HCT116 (cell line): ENCODE measurements at regions not wholly inside any gene's neighbourhood (a gene's known extent, or its start where the extent isn't known, plus 50 kb on each side); places are given as distances from the start of the nearest gene placed in this dataset.

ENCODE experiments used
- ATAC-seq: fragments of 200-7000 bp; cut with Tn5 transposase; 2 replicates; pipeline ENCODE4 v1.9.1; 2020; ENCODE audit warnings: mild to moderate bottlenecking, moderate library complexity
- BruUV-seq: library from RNA; stranded (reverse); fragments of 400-500 nt; replicated peaks from 2 replicates; lab custom pipeline; 2021; lab: Mats Ljungman, UMichigan
- CTCF ChIA-PET: fragments of 300-600 bp; sonication (Branson Sonifier 250); formaldehyde crosslinking; loops from one replicate; lab custom pipeline; 2021; ENCODE audit warnings: antibody characterized with exemption; lab: Charles Lee
- POLR2A ChIA-PET: fragments of 300-600, 350-600 bp; sonication (Branson Sonifier 250); formaldehyde crosslinking; loops from one replicate; lab custom pipeline; 2021; ENCODE audit warnings: antibody characterized with exemption; lab: Charles Lee
- RAD21 ChIA-PET, 2 experiments: fragments of 300-600 bp; sonication (Branson Sonifier 250); formaldehyde crosslinking; loops; one replicate each; lab custom pipeline; 2023; ENCODE audit warnings: low total read pairs in 2 of 2; ENCODE audit not compliant: uncharacterized antibody in 2 of 2, unreplicated experiment in 2 of 2, low non-redundant PET in 1 of 2; lab: Charles Lee
- DNase-seq: peaks from one replicate; pipeline ENCODE4 v3.0.0-alpha.2; 2010; ENCODE audit warnings: low read depth, low spot score
- H2AFZ ChIP-seq: fragments of 200-600 bp; shearing (Covaris generic), sonication (generic); 2 replicates; pipeline ENCODE4 v1.6.1; 2017; ENCODE audit warnings: low read depth, mixed run types, mixed read lengths, antibody characterized with exemption, low read length; ENCODE audit not compliant: poor library complexity, severe bottlenecking
- H3K27ac ChIP-seq: 2 replicates; pipeline ENCODE4 v1.5.1; 2012; ENCODE audit warnings: low read depth, low read length
- H3K27me3 ChIP-seq: fragments of 200-600 bp; sonication (generic); 2 replicates; pipeline ENCODE4 v1.6.1; 2016; ENCODE audit warnings: mixed run types, low read length, mixed read lengths; ENCODE audit not compliant: insufficient read depth
- H3K36me3 ChIP-seq, 2 experiments: fragments of 200-500 bp in 1 of 2; fragments of 200-600 bp in 1 of 2; sonication (Bioruptor generic) in 1 of 2; sonication (generic) in 1 of 2; 2 replicates each; pipeline versions ENCODE4 v1.5.1 to v1.6.1; 2014 to 2016; ENCODE audit warnings: low read length in 2 of 2, inconsistent platforms in 1 of 2, mixed read lengths in 1 of 2, mixed run types in 1 of 2; ENCODE audit not compliant: insufficient read depth in 2 of 2, control insufficient read depth in 1 of 2
- H3K4me1 ChIP-seq, 2 experiments: fragments of 200-600 bp in 1 of 2; sonication (generic) in 1 of 2; 2 replicates each; pipeline versions ENCODE4 v1.5.1 to v1.6.1; 2012 to 2017; ENCODE audit warnings: low read length in 2 of 2, inconsistent platforms in 1 of 2, mild to moderate bottlenecking in 1 of 2, mixed read lengths in 1 of 2, mixed run types in 1 of 2, moderate library complexity in 1 of 2; ENCODE audit not compliant: insufficient read depth in 2 of 2, control insufficient read depth in 1 of 2
- H3K4me2 ChIP-seq: fragments of 200-600 bp; sonication (generic); 2 replicates; pipeline ENCODE4 v1.6.1; 2017; ENCODE audit warnings: mixed run types, low read length, mixed read lengths
- H3K4me3 ChIP-seq, 2 experiments: fragments of 200-600 bp in 1 of 2; sonication (generic) in 1 of 2; replicated peaks in 1 of 2; 2 replicates each; pipeline ENCODE4 v1.5.1; 2011 to 2016; ENCODE audit warnings: low read length in 2 of 2, control low read depth in 1 of 2, low read depth in 1 of 2, mild to moderate bottlenecking in 1 of 2, mixed read lengths in 1 of 2, mixed run types in 1 of 2
- H3K79me2 ChIP-seq: fragments of 200-600 bp; sonication (generic); 2 replicates; pipeline ENCODE4 v1.6.1; 2017; ENCODE audit warnings: mild to moderate bottlenecking, mixed run types, low read length, moderate library complexity, mixed read lengths; ENCODE audit not compliant: insufficient read depth
- H3K9ac ChIP-seq: fragments of 200-600 bp; sonication (generic); 2 replicates; pipeline ENCODE4 v1.6.1; 2016; ENCODE audit warnings: low read length, mixed read lengths
- H3K9me2 ChIP-seq: fragments of 200-600 bp; sonication (generic), shearing (Covaris generic); 2 replicates; pipeline ENCODE4 v1.6.1; 2017; ENCODE audit warnings: mixed run types, mild to moderate bottlenecking, moderate library complexity; ENCODE audit not compliant: insufficient read depth
- H3K9me3 ChIP-seq, 2 experiments: fragments of 200-500 bp in 1 of 2; fragments of 200-600 bp in 1 of 2; sonication (Bioruptor generic) in 1 of 2; sonication (generic) in 1 of 2; 2 replicates each; pipeline ENCODE4 v1.6.1; 2014 to 2017; ENCODE audit warnings: low read length in 2 of 2, mixed read lengths in 2 of 2, inconsistent platforms in 1 of 2, low read depth in 1 of 2, mild to moderate bottlenecking in 1 of 2, mixed run types in 1 of 2, moderate library complexity in 1 of 2; ENCODE audit not compliant: control insufficient read depth in 1 of 2, insufficient read depth in 1 of 2
- H4K20me1 ChIP-seq: fragments of 200-600 bp; sonication (generic), shearing (Covaris generic); 2 replicates; pipeline ENCODE4 v1.6.1; 2017; ENCODE audit warnings: mixed run types, mild to moderate bottlenecking, moderate library complexity; ENCODE audit not compliant: insufficient read depth
- CBX3 ChIP-seq: IDR thresholded peaks from 2 replicates; pipeline ENCODE4 v1.6.1; 2012; ENCODE audit warnings: low read depth
- CEBPB ChIP-seq: IDR thresholded peaks from 2 replicates; pipeline ENCODE4 v1.6.1; 2012; ENCODE audit warnings: low read depth
- EGR1 ChIP-seq: IDR thresholded peaks from 2 replicates; pipeline ENCODE4 v1.6.1; 2012; ENCODE audit warnings: low read depth
- ELF1 ChIP-seq: IDR thresholded peaks from 2 replicates; pipeline ENCODE4 v1.6.1; 2012; ENCODE audit warnings: low read depth, borderline replicate concordance
- EZH2 ChIP-seq: fragments of 200-600 bp; sonication (generic); IDR thresholded peaks from 2 replicates; pipeline ENCODE4 v1.6.1; 2017; ENCODE audit warnings: antibody characterized with exemption, mixed run types
- EZH2phosphoT487 ChIP-seq: fragments of 200-600 bp; IDR thresholded peaks from 2 replicates; pipeline ENCODE4 v1.6.1; 2018; ENCODE audit warnings: antibody characterized with exemption, borderline replicate concordance
- FOSL1 ChIP-seq: IDR thresholded peaks from 2 replicates; pipeline ENCODE4 v1.6.1; 2012; ENCODE audit warnings: low read depth
- MAX ChIP-seq: IDR thresholded peaks from 2 replicates; pipeline ENCODE4 v1.6.1; 2012
- POLR2A ChIP-seq: IDR thresholded peaks from 2 replicates; pipeline ENCODE4 v1.7.0; 2011; ENCODE audit warnings: borderline replicate concordance; ENCODE audit not compliant: insufficient read depth, insufficient read length; ENCODE audit errors: extremely low read depth
- SIN3A ChIP-seq: IDR thresholded peaks from 2 replicates; pipeline ENCODE4 v1.6.1; 2012; ENCODE audit warnings: low read depth
- TCF7L2 ChIP-seq: IDR thresholded peaks from 2 replicates; pipeline ENCODE4 v1.7.0; 2011; ENCODE audit warnings: borderline replicate concordance, inconsistent platforms; ENCODE audit not compliant: insufficient read depth, insufficient read length; ENCODE audit errors: extremely low read depth
- ZBTB33 ChIP-seq: IDR thresholded peaks from 2 replicates; pipeline ENCODE4 v1.6.1; 2011; ENCODE audit warnings: mild to moderate bottlenecking, low read length, moderate library complexity; ENCODE audit not compliant: insufficient replicate concordance; ENCODE audit errors: extremely low read depth
- intact Hi-C: fragments of 100-400 bp; cut with micrococcal nuclease; formaldehyde crosslinking; loops from 2 replicates; pipeline ENCODE4 v1.10.0; 2022

GRCh38 chr14:95023886-95024285 lies 133.4 kb downstream of the DICER1 start:
- H4K20me1 ChIP-seq = no peaks in the 10 kb centered on the region
- ChIA-PET CTCF (no interaction called here), POLR2A (no interaction called here), RAD21 (no interaction called here)
- intact Hi-C loops = no loop called here
- no peaks in the 10 kb centered on the region for H3K79me2 ChIP-seq
- H3K4me3 ChIP-seq = no peak overlapping the region
- H3K36me3 ChIP-seq = no peaks in the 10 kb centered on the region
- H3K9me3 ChIP-seq = no peaks in the 10 kb centered on the region
- H3K9me2 ChIP-seq = no peaks in the 10 kb centered on the region
- ATAC-seq = no peak
- no peak overlapping the region for H3K4me2 ChIP-seq
- no peak for DNase-seq
- no peaks in the 10 kb centered on the region for H3K27me3 ChIP-seq
- no peak overlapping the region for H3K9ac ChIP-seq
- H2AFZ ChIP-seq = no peak overlapping the region
- no TSS peak for BruUV-seq
- H3K27ac ChIP-seq = no peak overlapping the region
- peaks cover 0 to 3% of the 10 kb centered on the region in 2 experiments; a peak in 1 of 4 replicates for H3K4me1 ChIP-seq
- TF ChIP-seq SIN3A (no peak), CBX3 (no peak), EZH2 (no peak), CEBPB (no peak), ELF1 (no peak), POLR2A (no peak), FOSL1 (no peak), TCF7L2 (no peak), ZBTB33 (no peak), EGR1 (no peak), MAX (no peak), EZH2phosphoT487 (no peak)
